ENCODE measurements at regions not wholly inside any gene's neighbourhood (a gene's known extent, or its start where the extent isn't known, plus 50 kb on each side); places are given as distances from the start of the nearest gene placed in this dataset.
"Not testable (repeated sequence)": the region's sequence is repeated elsewhere in the genome, so short reads cannot be mapped to it uniquely, and the experiment has no call there.

DNA sequence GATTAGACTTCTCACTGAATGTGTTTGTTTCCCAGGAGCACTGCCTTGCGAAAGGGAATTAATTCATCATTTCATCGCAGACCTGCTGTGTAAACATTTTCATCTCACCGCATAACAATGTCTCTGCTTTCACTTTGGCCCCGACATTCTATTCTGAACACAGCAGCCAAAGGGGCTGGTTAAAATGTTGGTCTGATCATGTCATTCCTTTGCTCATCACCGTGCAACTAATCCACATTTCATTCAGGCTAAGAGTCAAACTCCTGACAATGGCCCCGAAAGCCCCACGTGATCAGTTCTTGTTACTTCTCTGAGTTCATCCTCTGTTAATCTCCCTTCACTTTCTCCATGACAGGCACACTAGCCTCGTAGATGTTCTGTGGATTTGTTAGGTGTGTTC is 57.1 kb upstream of the BDP1 start:
- H2AFZ ChIP-seq (ENCODE audit: low read depth, low read length); H3K36me3 ChIP-seq (ENCODE audit: control insufficient read depth in 2 of 2, extremely low read depth in 1 of 2, insufficient read depth in 2 of 2, low read length in 2 of 2); BruUV-seq (replicated peaks); H3K79me2 ChIP-seq (ENCODE audit: control insufficient read depth, insufficient read depth, low read length); intact Hi-C loops (cut with micrococcal nuclease); H3K9ac ChIP-seq (replicated peaks; ENCODE audit: extremely low read depth, insufficient read depth, low read length); H3K4me2 ChIP-seq (ENCODE audit: insufficient read depth, low read length); H3K4me3 ChIP-seq (replicated peaks in 1 of 3; ENCODE audit: insufficient read depth in 1 of 3, low read depth in 1 of 3, low read length in 3 of 3); H3K27me3 ChIP-seq (ENCODE audit: control insufficient read depth in 2 of 2, insufficient read depth in 2 of 2, low read length in 2 of 2); H3K9me1 ChIP-seq (replicated peaks; ENCODE audit: control insufficient read depth, extremely low read depth, insufficient read depth, low read length); CTCF ChIA-PET; dilution Hi-C loops (cut with MboI; ENCODE audit: extremely low pct_ligation_motif_present, low sequenced_read_pairs); FAIRE-seq; POLR2A ChIA-PET; DNase-seq (ENCODE audit: low read depth, low spot score); H3K9me3 ChIP-seq (replicated peaks; ENCODE audit: control insufficient read depth, insufficient read depth, low read length); H3K27ac ChIP-seq (ENCODE audit: insufficient read depth, low read depth, low read length); H3K4me1 ChIP-seq (ENCODE audit: control insufficient read depth, extremely low read depth, insufficient read depth, low read length); H4K20me1 ChIP-seq (replicated peaks; ENCODE audit: control insufficient read depth, extremely low read depth, insufficient read depth, low read length): not testable (repeated sequence)

DNA sequence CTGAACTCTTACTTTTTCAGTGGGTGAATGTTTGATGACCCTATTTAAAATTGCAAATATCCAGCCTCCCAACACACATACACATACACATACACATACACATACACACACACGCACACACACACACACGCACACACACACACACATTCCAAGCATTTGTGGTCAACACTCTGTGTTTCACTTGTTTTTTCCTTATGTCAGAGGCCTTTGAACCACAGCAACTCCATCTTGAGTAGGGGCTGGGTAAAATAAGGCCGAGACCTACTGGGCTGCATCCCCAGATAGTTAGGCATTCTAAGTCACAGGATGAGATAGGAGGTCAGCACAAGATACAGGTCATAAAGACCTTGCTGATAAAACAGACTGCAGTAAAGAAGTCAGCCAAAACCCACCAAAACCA is 56.6 kb upstream of the BDP1 start:
- H3K27me3 ChIP-seq (ENCODE audit: control insufficient read depth in 2 of 2, insufficient read depth in 2 of 2, low read length in 2 of 2); H3K9me1 ChIP-seq (replicated peaks; ENCODE audit: control insufficient read depth, extremely low read depth, insufficient read depth, low read length); POLR2A ChIA-PET; H3K36me3 ChIP-seq (ENCODE audit: control insufficient read depth in 2 of 2, extremely low read depth in 1 of 2, insufficient read depth in 2 of 2, low read length in 2 of 2); H3K9me3 ChIP-seq (replicated peaks; ENCODE audit: control insufficient read depth, insufficient read depth, low read length); FAIRE-seq; H3K79me2 ChIP-seq (ENCODE audit: control insufficient read depth, insufficient read depth, low read length); CTCF ChIA-PET; intact Hi-C loops (cut with micrococcal nuclease); DNase-seq (ENCODE audit: low read depth, low spot score); H3K9ac ChIP-seq (replicated peaks; ENCODE audit: extremely low read depth, insufficient read depth, low read length); H3K4me2 ChIP-seq (ENCODE audit: insufficient read depth, low read length); BruUV-seq (replicated peaks); H4K20me1 ChIP-seq (replicated peaks; ENCODE audit: control insufficient read depth, extremely low read depth, insufficient read depth, low read length); dilution Hi-C loops (cut with MboI; ENCODE audit: extremely low pct_ligation_motif_present, low sequenced_read_pairs); H3K4me3 ChIP-seq (replicated peaks in 1 of 3; ENCODE audit: insufficient read depth in 1 of 3, low read depth in 1 of 3, low read length in 3 of 3); H2AFZ ChIP-seq (ENCODE audit: low read depth, low read length); H3K4me1 ChIP-seq (ENCODE audit: control insufficient read depth, extremely low read depth, insufficient read depth, low read length); H3K27ac ChIP-seq (ENCODE audit: insufficient read depth, low read depth, low read length): not testable (repeated sequence)

DNA sequence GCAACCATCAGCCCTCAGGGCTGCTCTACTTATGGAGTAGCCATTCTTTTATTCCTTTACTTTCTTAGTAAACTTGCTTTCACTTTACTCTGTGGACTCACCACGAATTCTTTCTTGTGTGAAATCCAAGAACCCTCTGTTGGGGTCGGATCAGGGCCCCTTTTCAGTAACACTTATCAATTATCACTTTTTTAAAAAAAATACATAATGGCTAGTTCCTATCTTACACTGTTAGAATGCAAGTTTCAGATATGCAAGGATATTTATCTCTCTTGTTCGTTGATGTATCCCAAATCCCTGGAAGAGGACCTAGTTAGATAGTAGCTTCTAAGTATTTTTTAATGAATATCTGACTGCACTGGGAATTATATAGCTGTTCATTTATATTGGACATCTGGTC is 56.0 kb upstream of the BDP1 start:
- dilution Hi-C loops (cut with MboI; ENCODE audit: extremely low pct_ligation_motif_present, low sequenced_read_pairs); POLR2A ChIA-PET; H3K4me3 ChIP-seq (replicated peaks in 1 of 3; ENCODE audit: insufficient read depth in 1 of 3, low read depth in 1 of 3, low read length in 3 of 3); H3K9me1 ChIP-seq (replicated peaks; ENCODE audit: control insufficient read depth, extremely low read depth, insufficient read depth, low read length); H3K4me1 ChIP-seq (ENCODE audit: control insufficient read depth, extremely low read depth, insufficient read depth, low read length); H3K9ac ChIP-seq (replicated peaks; ENCODE audit: extremely low read depth, insufficient read depth, low read length); H2AFZ ChIP-seq (ENCODE audit: low read depth, low read length); H4K20me1 ChIP-seq (replicated peaks; ENCODE audit: control insufficient read depth, extremely low read depth, insufficient read depth, low read length); DNase-seq (ENCODE audit: low read depth, low spot score); H3K27ac ChIP-seq (ENCODE audit: insufficient read depth, low read depth, low read length); H3K27me3 ChIP-seq (ENCODE audit: control insufficient read depth in 2 of 2, insufficient read depth in 2 of 2, low read length in 2 of 2); H3K9me3 ChIP-seq (replicated peaks; ENCODE audit: control insufficient read depth, insufficient read depth, low read length); CTCF ChIA-PET; FAIRE-seq; H3K79me2 ChIP-seq (ENCODE audit: control insufficient read depth, insufficient read depth, low read length); BruUV-seq (replicated peaks); H3K36me3 ChIP-seq (ENCODE audit: control insufficient read depth in 2 of 2, extremely low read depth in 1 of 2, insufficient read depth in 2 of 2, low read length in 2 of 2); intact Hi-C loops (cut with micrococcal nuclease); H3K4me2 ChIP-seq (ENCODE audit: insufficient read depth, low read length): not testable (repeated sequence)

DNA sequence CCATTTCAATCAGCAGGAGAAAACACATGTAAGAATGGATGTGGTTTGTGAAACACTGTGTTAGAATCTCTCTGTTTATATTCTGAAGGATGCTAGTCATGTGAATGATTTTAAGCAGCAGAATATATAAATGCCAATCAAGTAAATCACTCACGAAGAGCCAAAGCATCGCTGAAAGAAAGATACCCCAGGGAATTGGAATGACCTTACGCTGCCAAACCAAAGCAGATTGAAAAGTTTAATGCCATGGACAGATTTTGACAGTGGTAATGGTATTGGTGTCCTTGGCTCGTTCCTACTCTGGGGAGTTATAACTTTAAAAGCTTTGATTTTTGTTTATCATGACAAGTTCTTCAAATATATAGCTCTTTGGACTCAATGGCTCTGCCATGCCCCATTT is 54.8 kb upstream of the BDP1 start:
- BruUV-seq (replicated peaks); CTCF ChIA-PET; H3K4me3 ChIP-seq (replicated peaks in 1 of 3; ENCODE audit: insufficient read depth in 1 of 3, low read depth in 1 of 3, low read length in 3 of 3); H4K20me1 ChIP-seq (replicated peaks; ENCODE audit: control insufficient read depth, extremely low read depth, insufficient read depth, low read length); dilution Hi-C loops (cut with MboI; ENCODE audit: extremely low pct_ligation_motif_present, low sequenced_read_pairs); intact Hi-C loops (cut with micrococcal nuclease); H3K36me3 ChIP-seq (ENCODE audit: control insufficient read depth in 2 of 2, extremely low read depth in 1 of 2, insufficient read depth in 2 of 2, low read length in 2 of 2); H3K27me3 ChIP-seq (ENCODE audit: control insufficient read depth in 2 of 2, insufficient read depth in 2 of 2, low read length in 2 of 2); H2AFZ ChIP-seq (ENCODE audit: low read depth, low read length); H3K4me2 ChIP-seq (ENCODE audit: insufficient read depth, low read length); H3K79me2 ChIP-seq (ENCODE audit: control insufficient read depth, insufficient read depth, low read length); DNase-seq (ENCODE audit: low read depth, low spot score); H3K4me1 ChIP-seq (ENCODE audit: control insufficient read depth, extremely low read depth, insufficient read depth, low read length); H3K9me3 ChIP-seq (replicated peaks; ENCODE audit: control insufficient read depth, insufficient read depth, low read length); H3K27ac ChIP-seq (ENCODE audit: insufficient read depth, low read depth, low read length); H3K9ac ChIP-seq (replicated peaks; ENCODE audit: extremely low read depth, insufficient read depth, low read length); FAIRE-seq; H3K9me1 ChIP-seq (replicated peaks; ENCODE audit: control insufficient read depth, extremely low read depth, insufficient read depth, low read length); POLR2A ChIA-PET: not testable (repeated sequence)
